Activated CD8-positive, alpha-beta memory T cell treated with anti-CD3 and anti-CD28 coated beads for 36 hours (primary cell): ENCODE measurements at regions not wholly inside any gene's neighbourhood (a gene's known extent, or its start where the extent isn't known, plus 50 kb on each side); places are given as distances from the start of the nearest gene placed in this dataset.
"Not testable (repeated sequence)": the region's sequence is repeated elsewhere in the genome, so short reads cannot be mapped to it uniquely, and the experiment has no call there.

ENCODE experiments used
- CTCF ChIA-PET: fragments of 350-600 bp; sonication (Branson Sonifier 250); formaldehyde crosslinking; loops from one replicate; lab custom pipeline; 2021; ENCODE audit warnings: antibody characterized with exemption; lab: Charles Lee
- POLR2A ChIA-PET: fragments of 350-600 bp; sonication (Branson Sonifier 250); formaldehyde crosslinking; loops from one replicate; lab custom pipeline; 2021; ENCODE audit warnings: antibody characterized with exemption; lab: Charles Lee

DNA sequence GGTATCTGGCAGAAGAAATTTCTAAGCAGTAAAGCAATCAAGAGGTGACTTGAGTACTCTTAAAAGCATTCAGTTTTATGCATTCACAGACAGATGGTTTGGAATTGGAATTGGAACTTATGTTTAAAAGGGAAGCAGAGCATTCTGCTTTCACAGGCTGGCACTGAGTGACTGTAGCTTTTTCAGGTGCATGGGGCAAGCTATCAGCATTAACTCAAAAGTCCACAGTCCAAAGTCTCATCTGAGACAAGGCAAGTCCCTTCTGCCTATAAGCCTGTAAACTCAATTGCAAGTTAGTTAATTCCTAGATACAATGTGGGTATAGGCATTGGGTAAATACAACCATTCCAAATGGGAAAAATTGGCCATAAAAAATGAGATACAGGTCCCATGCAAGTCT lies 1620.3 kb downstream of the MRPL39 start:
- ChIA-PET CTCF (no interaction called here), POLR2A (interaction anchor here (0.6 kb wide), 1 partner anchor 1733 kb away, joined by 3 read pairs; no protein-coding TSS in a partner anchor)

- ChIA-PET CTCF (no interaction called here), POLR2A (no interaction called here)
Observed at GRCh38 chr21:23986214-23986613, 1621.1 kb downstream of the MRPL39 start.

GRCh38 chr21:23982546-23982945 lies 1624.7 kb downstream of the MRPL39 start:
- CTCF ChIA-PET: no interaction called here
- POLR2A ChIA-PET: no interaction called here

- ChIA-PET CTCF (no interaction called here), POLR2A (no interaction called here)
Observed at GRCh38 chr21:23977971-23978370, 1629.3 kb downstream of the MRPL39 start.

DNA sequence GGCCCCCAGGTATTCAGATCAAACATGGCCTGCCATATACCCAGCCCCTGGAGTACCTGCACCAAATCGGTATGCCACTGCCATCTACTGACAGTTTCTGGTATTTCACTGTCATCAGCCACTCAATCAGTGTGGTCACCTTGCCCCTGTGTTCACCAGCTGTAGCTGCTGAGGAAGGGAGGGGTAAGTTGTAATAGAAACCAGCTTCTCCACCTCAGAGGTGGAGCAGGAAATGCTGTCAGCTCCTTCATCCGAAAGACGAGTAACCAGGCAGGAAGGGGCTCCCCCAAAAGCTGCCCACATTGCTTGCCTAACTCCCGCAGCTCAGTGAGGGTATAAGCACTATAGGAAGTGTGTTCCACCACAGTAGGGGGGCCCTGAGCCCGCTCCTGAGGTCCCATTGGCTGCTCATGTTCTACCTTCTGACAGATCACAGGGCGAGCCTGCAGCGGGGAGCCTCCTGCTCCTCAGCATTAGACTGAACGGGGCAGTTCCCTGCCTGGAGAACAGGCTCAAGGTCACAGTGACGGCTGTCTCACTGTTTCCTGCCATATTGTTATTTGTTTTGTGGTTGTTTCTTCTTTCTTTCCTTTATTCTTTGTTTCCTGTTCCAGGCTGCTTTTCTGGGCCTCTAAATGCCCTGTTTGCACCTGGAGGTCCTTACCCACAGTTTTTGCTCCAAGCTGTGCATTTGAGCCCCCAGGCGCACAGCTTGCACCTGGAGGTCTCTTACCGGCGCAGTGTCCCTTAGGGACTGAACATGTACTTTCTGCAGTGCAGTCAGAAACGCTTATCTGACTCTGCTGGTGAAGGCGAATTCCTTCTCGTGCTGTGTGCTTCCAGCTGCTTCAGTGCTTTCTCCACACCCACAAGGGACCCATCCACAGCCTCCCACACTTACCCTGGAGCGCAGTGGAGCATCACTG lies 1638.3 kb downstream of the MRPL39 start:
- ChIA-PET CTCF (interaction anchor here (0.8 to 1.7 kb wide), 4 partner anchors 11 to 115 kb away, joined by 3 to 9 read pairs (median 4); no protein-coding TSS in a partner anchor), POLR2A (no interaction called here)

GRCh38 chr21:23968008-23968407 lies 1639.3 kb downstream of the MRPL39 start:
- ChIA-PET CTCF (interaction anchor here (1.7 kb wide), 1 partner anchor 114 kb away, joined by 9 read pairs; no protein-coding TSS in a partner anchor), POLR2A (no interaction called here)

- CTCF ChIA-PET: no interaction called here
- POLR2A ChIA-PET: no interaction called here
Observed at GRCh38 chr21:23963454-23963853, 1643.8 kb downstream of the MRPL39 start.

- POLR2A ChIA-PET: no interaction called here
Observed at GRCh38 chr21:23960769-23961168, 1646.5 kb downstream of the MRPL39 start.

GRCh38 chr21:23955135-23955843 lies 1652.0 kb downstream of the MRPL39 start:
- CTCF ChIA-PET: interaction anchor here (1.0 kb wide), 1 partner anchor 13 kb away, joined by 4 read pairs; no protein-coding TSS in a partner anchor
- POLR2A ChIA-PET: no interaction called here

More at GRCh38 chr21:23960769-23961168, 1646.5 kb downstream of the MRPL39 start:
- CTCF ChIA-PET: no interaction called here

- CTCF ChIA-PET: no interaction called here
- POLR2A ChIA-PET: no interaction called here
Observed at GRCh38 chr21:23952269-23952668, 1655.0 kb downstream of the MRPL39 start.

- ChIA-PET POLR2A (no interaction called here), CTCF (interaction anchor here (0.6 kb wide), 1 partner anchor 10 kb away, joined by 3 read pairs; no protein-coding TSS in a partner anchor)
Observed at GRCh38 chr21:23951251-23951650, 1656.0 kb downstream of the MRPL39 start.

- ChIA-PET CTCF (no interaction called here), POLR2A (no interaction called here)
Observed at GRCh38 chr21:23950344-23950743, 1656.9 kb downstream of the MRPL39 start.

GRCh38 chr21:23949493-23949892 lies 1657.8 kb downstream of the MRPL39 start:
- ChIA-PET CTCF (no interaction called here), POLR2A (no interaction called here)

DNA sequence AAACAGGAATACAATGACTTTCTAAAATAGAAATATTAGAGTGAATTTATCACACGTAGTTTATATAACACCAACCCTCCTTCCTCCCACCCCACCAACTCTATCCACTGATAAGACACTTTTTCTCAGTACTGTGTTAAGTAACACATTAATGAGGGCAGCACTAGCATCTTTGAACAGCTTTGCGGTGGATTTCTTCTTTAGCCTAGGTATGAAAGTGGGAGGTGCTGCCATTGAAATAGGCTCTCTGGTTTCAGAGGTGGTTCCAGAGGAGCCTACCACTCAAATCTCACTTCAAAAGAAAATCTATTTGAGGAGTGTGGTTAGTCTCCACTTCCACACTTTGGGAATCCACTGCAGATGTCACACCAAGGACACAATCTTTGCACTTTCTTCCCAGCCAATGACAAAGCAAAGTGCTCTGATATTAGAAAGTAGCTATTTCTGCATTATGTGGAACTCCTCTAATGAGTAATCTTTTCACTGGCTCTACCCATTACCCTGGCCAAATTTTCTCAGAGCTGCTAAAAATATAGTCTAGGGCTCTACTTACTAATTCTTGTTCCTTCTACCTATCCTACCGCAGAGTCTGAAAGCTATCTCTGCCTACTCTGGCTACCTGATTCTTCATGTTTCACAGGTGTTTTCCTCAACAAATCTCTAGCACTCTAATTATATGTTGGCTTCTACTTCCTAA lies 1667.8 kb downstream of the MRPL39 start:
- ChIA-PET POLR2A (no interaction called here), CTCF (no interaction called here)

DNA sequence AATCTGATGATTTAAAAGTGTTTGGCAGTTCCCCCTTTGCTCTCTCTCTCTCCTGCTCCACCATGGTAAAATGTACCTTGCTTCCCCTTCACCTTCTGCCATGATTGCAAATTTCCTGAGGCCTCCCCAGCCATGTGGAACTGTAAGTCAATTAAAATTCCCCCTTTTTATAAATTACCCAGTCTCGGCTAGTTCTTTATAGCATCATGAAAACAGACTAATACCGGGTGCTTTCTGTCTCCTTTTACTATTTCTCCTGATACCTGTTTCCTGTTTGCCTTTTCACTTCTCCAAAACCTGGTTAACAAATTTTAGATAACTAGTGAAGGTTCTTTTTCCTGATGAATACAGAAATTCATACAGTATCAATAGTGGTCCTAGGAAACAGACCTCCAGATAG lies 1670.3 kb downstream of the MRPL39 start:
- POLR2A ChIA-PET: no interaction called here
- CTCF ChIA-PET: no interaction called here

DNA sequence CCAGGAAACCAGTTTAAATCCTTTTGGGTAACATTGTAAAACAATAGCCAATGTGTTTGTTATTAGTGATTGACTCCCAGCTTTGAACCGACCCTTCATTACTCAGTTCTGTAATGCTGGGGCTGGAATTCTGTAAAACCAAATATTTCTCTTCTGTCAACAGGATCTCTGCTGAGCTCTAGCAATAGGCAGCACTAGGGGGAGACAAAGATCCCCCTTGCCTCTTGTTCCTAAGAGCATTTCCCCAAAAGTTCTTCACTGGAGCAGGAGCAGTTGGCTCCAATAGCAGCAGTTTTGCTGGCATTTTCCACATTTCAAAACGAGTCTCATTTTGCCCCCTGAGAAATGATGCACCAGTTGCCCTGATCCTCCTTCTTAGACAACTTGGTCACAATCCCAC lies 1671.1 kb downstream of the MRPL39 start:
- ChIA-PET CTCF (interaction anchor here (0.6 to 0.9 kb wide), 2 partner anchors 11 to 83 kb away, joined by 3 read pairs; no protein-coding TSS in a partner anchor), POLR2A (no interaction called here)

DNA sequence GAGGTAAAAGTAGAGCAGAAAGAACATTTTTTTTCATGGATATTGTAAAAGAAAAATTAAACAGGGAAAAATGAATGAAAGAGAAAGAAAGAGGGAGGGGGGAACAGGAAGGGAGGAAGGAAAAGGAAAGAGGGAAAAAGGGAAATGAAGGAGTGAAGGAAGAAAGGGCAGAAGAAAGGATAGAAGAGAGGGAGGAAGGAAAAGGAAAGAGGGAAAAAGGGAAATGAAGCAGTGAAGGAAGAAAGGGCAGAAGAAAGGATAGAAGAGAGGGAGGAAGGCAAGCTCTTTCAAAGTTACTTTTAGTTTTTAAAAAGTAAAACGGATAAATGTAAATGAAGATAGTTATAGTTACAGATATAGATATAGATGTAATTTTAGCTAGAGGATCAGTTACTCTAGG lies 1676.7 kb downstream of the MRPL39 start:
- ChIA-PET POLR2A (no interaction called here), CTCF (no interaction called here)

- CTCF ChIA-PET, POLR2A ChIA-PET: not testable (repeated sequence)
Observed at GRCh38 chr21:23926430-23926829, 1680.9 kb downstream of the MRPL39 start.

GRCh38 chr21:23921670-23922418 lies 1685.4 kb downstream of the MRPL39 start:
- ChIA-PET CTCF (no interaction called here), POLR2A (no interaction called here)
